ENCODE measurements at regions not wholly inside any gene's neighbourhood (a gene's known extent, or its start where the extent isn't known, plus 50 kb on each side); places are given as distances from the start of the nearest gene placed in this dataset.

- ChIA-PET POLR2A (no interaction called here), CTCF (no interaction called here), RAD21 (ENCODE audit: low non-redundant PET in 1 of 2, low total read pairs in 2 of 2, uncharacterized antibody in 2 of 2, unreplicated experiment in 2 of 2) (no interaction called here)
- Histone ChIP-seq H3K27ac (ENCODE audit: low read depth, low read length) (no peak overlapping the region), H4K20me1 (ENCODE audit: insufficient read depth) (no peaks in the 10 kb centered on the region), H2AFZ (ENCODE audit: low read depth, low read length, poor library complexity, severe bottlenecking) (no peak overlapping the region), H3K27me3 (ENCODE audit: insufficient read depth, low read length) (no peaks in the 10 kb centered on the region), H3K4me1 (ENCODE audit: control insufficient read depth in 1 of 2, insufficient read depth in 2 of 2, low read length in 2 of 2) (peaks cover 0 to 4% of the 10 kb centered on the region in 2 experiments; a peak in 1 of 4 replicates), H3K4me2 (ENCODE audit: low read length) (no peak overlapping the region), H3K9me2 (ENCODE audit: insufficient read depth) (no peaks in the 10 kb centered on the region), H3K79me2 (ENCODE audit: insufficient read depth, low read length) (no peaks in the 10 kb centered on the region), H3K9me3 (ENCODE audit: control insufficient read depth in 1 of 2, insufficient read depth in 1 of 2, low read depth in 1 of 2, low read length in 2 of 2) (no peaks in the 10 kb centered on the region), H3K4me3 (replicated peaks in 1 of 2; ENCODE audit: low read depth in 1 of 2, low read length in 2 of 2) (no peak overlapping the region), H3K36me3 (ENCODE audit: control insufficient read depth in 1 of 2, insufficient read depth in 2 of 2, low read length in 2 of 2) (no peaks in the 10 kb centered on the region), H3K9ac (ENCODE audit: low read length) (no peak overlapping the region)
- TF ChIP-seq FOSL1 (IDR thresholded peaks at IDR 0.05; ENCODE audit: low read depth), result no peak
- TF ChIP-seq EGR1 (IDR thresholded peaks at IDR 0.05; ENCODE audit: low read depth), result no peak
- no peak for TF ChIP-seq CTCF (IDR thresholded peaks at IDR 0.05 in 2 of 3, conservative IDR thresholded peaks at IDR 0.05 in 1 of 3; ENCODE audit: borderline replicate concordance in 1 of 3, insufficient read depth in 1 of 3, low read depth in 2 of 3, low read length in 2 of 3)
- TF ChIP-seq, protein P1, sequence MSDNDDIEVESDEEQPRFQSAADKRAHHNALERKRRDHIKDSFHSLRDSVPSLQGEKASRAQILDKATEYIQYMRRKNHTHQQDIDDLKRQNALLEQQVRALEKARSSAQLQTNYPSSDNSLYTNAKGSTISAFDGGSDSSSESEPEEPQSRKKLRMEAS (IDR thresholded peaks at IDR 0.05), result no peak
- no peak for TF ChIP-seq EZH2 (IDR thresholded peaks at IDR 0.05)
- DNase-seq (ENCODE audit: low read depth, low spot score) (no peak), ATAC-seq (no peak)
- intact Hi-C loops (cut with micrococcal nuclease), result no loop called here
- BruUV-seq (replicated peaks), result no TSS peak
Measured at GRCh38 chr5:96142786-96143434, 181.3 kb upstream of the ELL2 start.

DNA sequence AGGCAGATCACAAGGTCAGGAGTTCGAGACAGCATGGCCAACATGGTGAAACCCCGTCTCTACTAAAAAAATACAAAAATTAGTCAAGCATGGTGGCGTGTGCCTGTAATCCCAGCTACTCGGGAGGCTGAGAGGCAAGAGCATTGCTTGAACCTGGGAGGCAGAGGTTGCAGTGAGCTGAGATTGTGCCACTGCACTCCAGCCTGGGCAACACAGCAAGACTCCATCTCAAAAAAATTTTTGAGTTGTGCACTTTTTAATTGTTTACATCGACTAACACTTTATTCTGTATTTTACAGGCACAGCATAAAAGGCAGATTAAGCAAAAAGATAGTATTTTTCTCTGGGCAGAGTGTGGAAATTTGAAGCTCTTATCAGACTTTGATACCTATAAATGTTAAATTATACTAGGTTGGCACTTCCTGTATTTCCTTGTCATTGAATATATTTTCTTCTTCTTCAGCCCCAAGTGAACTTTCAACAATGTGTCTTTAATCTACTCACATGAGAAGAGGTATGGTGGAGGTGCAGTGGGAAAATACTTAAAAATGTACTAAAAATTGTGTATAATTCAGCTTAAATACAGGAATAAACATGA, 180.6 kb upstream of the ELL2 start:
- intact Hi-C loops (cut with micrococcal nuclease), result no loop called here
- H3K79me2 ChIP-seq (ENCODE audit: insufficient read depth, low read length), result no peaks in the 10 kb centered on the region
- CTCF ChIA-PET, result no interaction called here
- BruUV-seq (replicated peaks), result no TSS peak
- H2AFZ ChIP-seq (ENCODE audit: low read depth, low read length, poor library complexity, severe bottlenecking), result no peak overlapping the region
- H3K9me3 ChIP-seq (ENCODE audit: control insufficient read depth in 1 of 2, insufficient read depth in 1 of 2, low read depth in 1 of 2, low read length in 2 of 2), result no peaks in the 10 kb centered on the region
- peaks cover 0 to 4% of the 10 kb centered on the region in 2 experiments; a peak in 1 of 4 replicates for H3K4me1 ChIP-seq (ENCODE audit: control insufficient read depth in 1 of 2, insufficient read depth in 2 of 2, low read length in 2 of 2)
- DNase-seq (ENCODE audit: low read depth, low spot score), result no peak
- no peaks in the 10 kb centered on the region for H4K20me1 ChIP-seq (ENCODE audit: insufficient read depth)
- H3K9ac ChIP-seq (ENCODE audit: low read length), result no peak overlapping the region
- H3K4me2 ChIP-seq (ENCODE audit: low read length), result no peak overlapping the region
- no peaks in the 10 kb centered on the region for H3K27me3 ChIP-seq (ENCODE audit: insufficient read depth, low read length)
- H3K36me3 ChIP-seq (ENCODE audit: control insufficient read depth in 1 of 2, insufficient read depth in 2 of 2, low read length in 2 of 2), result no peaks in the 10 kb centered on the region
- no peak for ATAC-seq
- TF ChIP-seq SRF (IDR thresholded peaks at IDR 0.05; ENCODE audit: low read depth), result no peak
- TF ChIP-seq ZFX (IDR thresholded peaks at IDR 0.05), result no peak
- H3K4me3 ChIP-seq (replicated peaks in 1 of 2; ENCODE audit: low read depth in 1 of 2, low read length in 2 of 2), result no peak overlapping the region
- no peaks in the 10 kb centered on the region for H3K9me2 ChIP-seq (ENCODE audit: insufficient read depth)
- POLR2A ChIA-PET, result no interaction called here
- RAD21 ChIA-PET (ENCODE audit: low non-redundant PET in 1 of 2, low total read pairs in 2 of 2, uncharacterized antibody in 2 of 2, unreplicated experiment in 2 of 2), result no interaction called here
- H3K27ac ChIP-seq (ENCODE audit: low read depth, low read length), result no peak overlapping the region

Data from HCT116 (cell line).